ENCODE measurements at regions not wholly inside any gene's neighbourhood (a gene's known extent, or its start where the extent isn't known, plus 50 kb on each side); places are given as distances from the start of the nearest gene placed in this dataset.
"Not testable (repeated sequence)": the region's sequence is repeated elsewhere in the genome, so short reads cannot be mapped to it uniquely, and the experiment has no call there.

DNA sequence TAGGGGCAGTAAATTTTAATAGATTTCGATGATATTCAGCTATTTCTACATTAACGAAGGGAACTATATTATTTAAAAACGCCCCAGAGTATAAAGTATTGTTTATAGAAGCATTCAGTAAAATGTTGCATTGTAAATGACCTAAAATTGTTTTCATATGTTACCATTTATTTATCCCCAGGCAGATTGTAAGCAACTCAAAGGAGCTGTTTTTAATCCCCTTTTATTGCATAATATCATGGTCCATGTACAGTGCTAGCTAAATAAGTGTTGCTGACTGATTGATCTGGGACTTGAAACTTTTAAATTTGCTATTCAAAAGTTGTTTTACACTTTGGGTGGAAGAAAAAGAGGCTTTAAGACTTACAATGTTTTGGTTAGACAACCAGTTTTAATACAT lies 199.0 kb upstream of the SLC38A2 start:
- DNase-seq (ENCODE audit: low spot score), result no peak

DNA sequence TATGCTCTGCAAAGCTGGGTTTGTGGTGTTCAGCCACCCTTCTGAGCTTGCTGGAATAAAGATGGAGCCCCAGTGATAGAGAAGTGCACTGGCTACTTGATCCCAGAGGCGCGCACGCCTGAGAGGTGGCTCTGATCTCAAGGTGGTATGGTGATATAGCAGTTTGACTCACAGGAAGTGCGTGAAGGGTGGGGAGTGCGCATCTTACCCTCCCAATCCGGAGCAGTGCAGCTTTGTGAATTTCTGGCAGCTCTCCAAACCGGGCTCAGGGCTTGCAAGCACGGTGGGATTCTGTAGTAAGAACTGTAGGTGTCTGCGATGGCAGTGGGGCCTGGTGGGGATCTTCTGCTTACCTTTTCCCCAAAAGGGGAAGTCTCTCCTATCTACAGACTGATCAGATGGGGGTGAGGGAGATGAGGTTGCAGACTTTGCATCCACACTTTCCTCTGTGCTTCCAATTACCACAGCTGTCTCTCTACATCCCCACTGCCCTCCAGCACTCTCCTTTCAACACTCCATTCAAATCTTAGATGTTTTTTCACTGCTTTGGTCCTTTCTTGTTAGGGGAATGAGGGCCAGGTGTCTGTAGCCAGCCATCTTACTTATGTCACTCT lies 197.4 kb upstream of the SLC38A2 start:
- no peak for DNase-seq (ENCODE audit: low spot score)

DNA sequence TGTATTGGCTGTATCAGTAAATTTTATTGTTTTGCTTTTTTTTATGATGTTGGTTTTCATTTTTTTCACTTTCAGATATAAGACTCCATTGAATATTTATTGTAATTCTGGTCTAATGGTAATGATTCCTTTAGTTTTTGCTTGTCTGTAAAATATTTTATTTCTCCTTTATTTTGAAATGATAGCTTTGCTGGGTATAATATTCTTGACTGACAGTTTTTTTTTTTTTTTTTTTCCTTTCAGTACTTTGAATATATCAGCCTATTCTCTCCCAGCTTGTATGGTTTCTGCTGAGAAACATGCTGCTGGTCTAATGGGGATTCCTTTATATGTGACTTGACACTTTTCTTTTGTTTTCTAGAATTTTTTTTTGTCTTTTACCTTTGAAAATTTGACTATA lies 195.1 kb upstream of the SLC38A2 start:
- no peak for DNase-seq (ENCODE audit: low spot score)

DNA sequence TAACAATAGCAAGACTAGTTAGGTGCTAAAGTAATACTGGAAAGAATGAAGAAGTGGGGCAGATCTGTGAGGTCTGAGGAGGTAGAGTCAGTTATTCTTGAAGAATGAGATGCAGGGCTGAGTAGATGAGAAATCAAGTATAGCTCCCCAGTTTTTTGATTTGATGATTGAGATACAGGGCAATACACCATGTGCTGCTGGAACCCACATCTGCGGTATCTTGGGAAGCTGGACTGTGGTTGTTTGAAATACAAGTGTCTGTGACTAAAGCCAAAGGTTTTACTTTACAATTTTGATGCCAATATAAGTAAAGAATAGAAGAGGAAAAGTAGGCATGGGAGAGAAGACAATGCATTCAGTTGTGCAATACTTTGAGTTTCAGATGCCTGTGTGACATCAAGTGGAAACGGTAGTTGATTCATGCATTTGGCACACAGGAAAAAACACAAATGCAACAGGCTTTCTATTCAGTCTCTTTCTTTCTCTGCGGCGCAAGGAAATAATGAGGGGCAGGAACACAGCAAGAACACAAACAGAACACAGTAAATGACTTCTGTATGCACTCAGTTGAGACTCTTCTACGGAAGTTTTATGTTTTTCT lies 190.2 kb upstream of the SLC38A2 start:
- no peak for DNase-seq (ENCODE audit: low spot score)

DNA sequence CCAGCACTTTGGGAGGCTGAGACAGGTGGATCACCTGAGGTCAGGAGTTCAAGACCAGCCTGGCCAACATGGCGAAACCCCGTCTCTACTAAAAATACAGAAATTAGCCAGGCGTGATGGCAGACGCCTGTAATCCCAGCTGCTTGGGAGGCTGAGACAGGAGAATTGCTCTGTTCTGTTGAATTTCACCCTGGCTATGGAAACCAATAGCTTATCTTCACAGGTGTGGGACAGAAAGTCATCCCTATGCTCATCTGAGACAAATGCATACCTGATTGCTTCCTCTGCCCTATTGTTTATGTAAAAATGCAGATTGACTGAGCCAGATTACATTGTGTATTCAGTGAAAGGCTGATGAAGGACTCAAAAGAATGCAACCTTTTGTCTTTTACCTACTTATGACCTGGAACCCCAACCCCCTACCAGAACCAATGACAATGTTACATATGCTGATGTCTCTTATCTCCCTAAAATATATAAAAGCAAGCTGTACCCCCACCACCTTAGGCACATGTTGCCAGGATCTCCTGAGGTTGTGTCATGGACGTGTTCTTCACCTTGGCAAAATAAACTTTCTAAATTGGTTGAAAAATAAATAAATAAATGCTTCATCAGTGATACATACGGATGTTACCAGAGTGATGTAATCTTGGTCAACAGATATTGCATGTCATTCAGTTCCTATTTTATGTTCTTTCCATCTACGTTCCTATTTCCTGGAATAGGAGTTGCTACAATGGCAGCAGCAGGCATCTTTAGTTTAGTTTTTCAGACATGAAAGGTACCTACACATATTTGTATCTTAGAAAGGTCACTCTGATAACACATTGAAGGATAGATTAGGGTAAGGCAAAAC lies 189.4 kb upstream of the SLC38A2 start:
- DNase-seq (ENCODE audit: low spot score), result not testable (repeated sequence)

DNA sequence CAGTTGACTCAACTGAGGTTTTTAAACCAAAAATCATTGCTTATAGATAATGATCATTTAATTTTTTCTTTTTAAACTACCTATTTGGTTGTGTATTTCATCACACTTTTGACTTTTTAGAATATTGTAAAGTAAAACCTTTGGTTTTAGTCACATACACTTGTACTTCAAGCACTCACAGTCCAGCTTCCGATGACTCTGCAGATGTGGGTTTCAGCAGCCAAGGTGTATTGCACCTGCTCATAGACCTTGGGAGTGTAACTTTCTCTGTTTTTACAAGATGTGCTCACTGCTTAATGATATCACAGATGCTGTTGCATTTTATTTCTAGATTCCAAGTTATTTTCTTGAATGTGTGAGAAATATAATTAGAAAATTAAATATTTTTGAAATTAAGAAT lies 188.3 kb upstream of the SLC38A2 start:
- no peak for DNase-seq (ENCODE audit: low spot score)

DNA sequence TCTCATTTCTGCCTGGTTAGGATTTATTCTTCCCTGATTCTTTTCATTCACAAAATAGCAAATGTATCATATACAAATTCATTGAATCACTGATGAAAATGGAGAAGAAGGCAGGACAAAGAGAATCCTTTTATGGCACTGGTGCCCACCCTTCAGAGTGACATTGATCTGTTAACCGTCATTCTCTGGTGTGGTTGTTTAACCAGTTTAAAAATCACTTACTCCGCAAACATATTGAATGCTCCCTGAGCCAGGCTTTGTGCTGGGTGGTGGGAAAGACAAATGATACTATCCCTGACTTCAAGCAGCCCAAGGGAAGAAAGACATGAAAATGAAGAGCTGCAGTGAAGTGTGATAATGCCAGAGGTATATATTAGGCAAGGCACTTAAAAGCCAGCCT lies 187.5 kb upstream of the SLC38A2 start:
- DNase-seq (ENCODE audit: low spot score), result no peak

DNA sequence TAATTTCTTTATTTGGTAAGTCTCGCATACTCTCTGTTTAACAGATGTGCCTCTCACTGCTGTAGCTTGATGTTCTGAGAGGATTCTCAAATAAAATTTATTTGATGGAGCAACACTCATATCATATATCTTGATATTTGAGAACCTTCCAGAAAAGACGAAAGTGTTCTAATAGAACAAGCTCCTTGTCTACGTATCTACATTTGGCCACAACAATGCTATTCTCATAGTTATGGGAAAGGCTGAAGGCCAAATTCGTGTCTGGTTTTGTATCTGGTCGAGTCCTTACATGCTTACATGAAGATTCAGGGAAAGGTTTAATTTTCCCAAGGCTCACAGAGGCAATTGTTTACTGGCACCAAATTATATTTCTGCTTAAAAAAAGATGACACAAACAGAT lies 186.7 kb upstream of the SLC38A2 start:
- no peak for DNase-seq (ENCODE audit: low spot score)

DNA sequence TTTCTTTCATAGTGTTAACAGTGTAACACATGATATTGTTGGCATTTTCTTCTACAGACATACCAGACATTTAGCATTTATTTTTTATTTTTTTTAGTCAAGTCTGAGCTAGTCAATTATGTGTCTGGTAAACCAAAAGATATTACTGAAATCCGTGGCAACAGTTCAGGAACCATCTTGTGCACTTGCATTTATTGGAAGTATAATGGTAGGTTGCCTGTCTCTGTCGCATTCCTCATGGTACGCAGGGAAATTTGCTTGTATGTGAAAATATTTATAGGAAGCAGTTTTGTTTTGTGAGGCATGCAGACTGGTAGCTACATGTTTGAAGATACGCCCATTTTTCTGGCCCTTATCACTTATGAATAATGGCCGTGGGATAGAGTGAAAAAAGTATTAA lies 186.1 kb upstream of the SLC38A2 start:
- DNase-seq (ENCODE audit: low spot score), result no peak

DNA sequence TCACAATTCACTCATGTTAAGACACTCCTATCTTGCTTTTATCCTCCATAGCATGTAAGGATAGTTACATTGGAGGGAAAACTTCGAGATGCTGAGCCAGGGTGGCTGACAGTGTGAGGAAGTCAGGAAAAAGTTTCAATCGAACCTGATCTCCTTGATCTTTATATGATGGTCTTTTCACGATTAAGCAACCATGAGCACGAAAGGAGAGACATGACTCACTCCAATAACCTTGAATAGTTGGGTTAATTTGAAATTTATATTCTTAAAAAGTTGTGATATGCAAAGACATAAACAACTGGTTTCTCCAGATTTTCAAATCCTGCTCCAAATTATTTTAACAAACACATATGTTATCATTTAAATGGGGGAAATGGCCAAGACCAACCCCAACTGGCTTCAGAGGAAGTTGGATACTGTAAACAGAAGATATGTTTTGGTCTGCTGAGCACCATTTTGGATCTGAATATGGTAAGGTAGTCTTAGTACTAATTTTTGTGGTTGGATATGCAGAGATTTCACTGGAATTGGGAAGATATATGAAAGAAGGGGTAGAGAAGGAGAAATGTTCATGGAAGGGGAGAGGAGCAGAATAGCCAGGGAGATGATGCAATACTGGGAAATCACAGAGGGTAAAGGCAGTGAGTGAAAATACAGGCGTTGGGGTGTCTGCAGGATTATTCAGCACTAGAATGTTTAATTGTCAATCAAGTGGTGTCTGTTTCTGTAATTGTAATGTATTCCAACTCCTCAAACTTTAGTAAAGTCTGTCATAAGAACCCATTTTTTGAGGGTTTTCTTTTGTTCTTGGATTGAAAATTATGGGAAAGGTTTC lies 185.2 kb upstream of the SLC38A2 start:
- no peak for DNase-seq (ENCODE audit: low spot score)

DNA sequence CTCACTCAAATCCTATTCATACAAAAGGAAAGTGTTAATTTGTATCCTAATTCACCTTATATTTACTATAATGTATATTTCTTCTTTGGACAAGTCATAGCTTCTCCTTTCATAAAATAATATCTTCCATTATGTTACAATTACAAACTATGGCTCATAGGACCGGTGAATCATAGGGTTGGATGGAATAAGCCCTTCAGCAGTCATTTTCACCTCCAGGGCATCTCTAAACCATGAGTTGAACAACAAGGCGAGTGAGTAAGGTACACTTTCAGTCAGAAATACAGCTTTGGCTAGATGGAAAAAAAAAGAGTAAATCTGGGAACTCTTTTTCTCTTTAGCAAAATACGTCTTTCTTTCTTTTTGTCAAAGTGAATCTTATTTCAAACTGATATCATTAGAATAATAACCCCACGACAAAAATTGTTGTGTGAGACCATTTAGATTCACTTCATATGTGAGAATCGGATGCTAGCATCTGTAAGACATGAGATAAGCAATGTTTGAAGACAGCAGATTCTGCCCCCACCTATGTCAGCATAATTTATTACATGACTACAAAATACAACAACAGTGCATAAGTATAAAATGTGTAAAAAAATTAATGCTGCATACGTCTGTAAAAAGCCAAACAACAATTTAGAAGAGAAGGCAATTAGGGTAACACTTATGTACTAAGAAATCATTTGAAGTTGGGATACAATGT lies 184.4 kb upstream of the SLC38A2 start:
- no peak for DNase-seq (ENCODE audit: low spot score)

DNA sequence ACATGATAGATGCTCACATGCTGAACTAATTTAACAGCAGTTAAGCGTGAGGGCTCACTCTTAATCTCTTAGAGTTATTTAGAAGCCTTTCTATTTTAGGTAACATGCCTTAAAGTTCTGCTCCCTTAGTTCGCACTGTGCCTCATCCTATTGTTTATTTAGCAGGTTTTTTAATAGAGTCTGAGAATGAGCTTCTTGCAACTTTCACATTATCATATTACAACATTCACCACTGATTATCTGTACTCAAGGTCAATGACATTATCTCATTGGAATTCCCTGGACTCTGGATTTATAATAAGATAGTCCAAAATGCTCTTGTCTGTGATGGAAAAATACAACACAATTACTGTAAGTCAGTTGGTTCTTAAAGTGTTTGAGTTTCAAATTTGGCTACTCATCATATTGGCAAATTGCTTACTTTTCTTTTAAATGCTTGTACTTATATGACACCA lies 183.6 kb upstream of the SLC38A2 start:
- DNase-seq (ENCODE audit: low spot score), result no peak

DNA sequence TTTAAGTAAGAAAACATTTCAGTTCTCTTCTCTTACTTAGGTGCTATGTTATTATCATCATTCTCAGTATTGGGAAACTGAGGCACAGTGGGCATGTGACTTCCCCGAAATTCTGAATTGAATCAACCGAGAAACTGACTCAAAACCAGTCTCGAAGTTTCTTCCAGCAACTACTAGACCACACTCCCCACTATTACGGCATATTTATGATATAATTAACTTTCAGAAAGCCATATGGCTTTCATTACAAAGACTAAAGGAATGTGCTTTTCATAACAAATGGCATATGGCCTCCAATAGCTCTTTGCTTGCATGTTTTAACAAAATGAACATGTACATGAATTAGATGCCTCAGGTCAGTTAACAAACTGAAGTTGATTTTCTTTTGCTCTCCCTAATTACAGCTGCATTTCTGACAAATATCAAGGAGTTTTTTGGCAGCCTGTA lies 182.9 kb upstream of the SLC38A2 start:
- DNase-seq (ENCODE audit: low spot score), result no peak

DNA sequence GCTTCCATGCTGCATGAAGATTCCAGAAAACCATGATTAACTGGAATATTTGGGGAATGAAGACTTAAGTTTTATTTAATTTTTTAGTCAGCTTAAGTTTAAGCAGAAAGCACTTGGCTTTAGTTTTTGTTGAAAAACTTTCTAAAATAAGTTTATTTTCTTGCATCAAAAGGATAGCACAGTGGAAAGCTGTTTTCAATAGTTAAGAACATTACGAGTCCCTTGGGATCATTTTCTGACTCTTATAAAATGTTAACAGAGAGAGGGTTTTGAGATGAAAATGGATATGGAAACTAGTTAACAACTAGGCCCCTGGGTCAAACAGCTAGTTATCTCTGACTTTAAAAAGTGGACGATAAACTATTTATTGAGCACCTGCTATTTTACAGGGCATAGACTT lies 181.9 kb upstream of the SLC38A2 start:
- DNase-seq (ENCODE audit: low spot score), result no peak

DNA sequence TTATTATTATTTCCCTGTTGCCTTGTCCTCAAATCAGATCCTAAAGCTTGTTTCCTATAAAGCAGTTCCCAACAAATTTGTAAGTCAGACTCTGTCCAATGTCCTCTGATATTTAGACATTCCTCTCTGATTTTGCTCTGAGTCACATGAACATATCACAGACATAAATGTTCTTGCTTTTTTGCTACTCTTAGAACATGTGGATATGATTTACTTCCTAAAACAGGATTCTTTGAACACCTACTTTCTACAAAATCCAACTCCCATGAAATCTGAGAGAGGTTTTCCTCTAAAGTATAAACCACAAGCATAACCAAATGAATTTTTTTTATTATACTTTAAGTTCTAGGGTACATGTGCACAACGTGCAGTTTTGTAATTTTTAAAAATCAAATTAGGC lies 181.3 kb upstream of the SLC38A2 start:
- no peak for DNase-seq (ENCODE audit: low spot score)

DNA sequence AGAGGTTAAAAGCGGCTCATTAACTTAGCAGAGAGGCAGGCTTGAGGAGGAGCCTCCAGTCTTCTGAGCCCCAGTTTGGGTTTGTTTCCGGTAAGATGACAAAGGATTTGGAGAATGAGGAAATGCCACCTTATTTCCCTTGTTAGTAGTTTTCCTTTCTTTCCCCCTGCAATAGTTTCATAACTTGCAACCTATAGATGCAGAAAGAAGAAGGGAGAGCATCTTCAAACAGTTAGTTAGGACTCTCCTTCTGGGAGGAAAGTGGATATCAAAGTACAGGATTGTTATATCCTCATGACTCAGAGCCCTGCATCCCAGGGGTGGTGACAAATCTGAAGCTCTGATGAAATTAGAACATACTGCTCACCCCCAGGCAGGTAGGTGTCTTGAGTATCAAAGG lies 180.7 kb upstream of the SLC38A2 start:
- no peak for DNase-seq (ENCODE audit: low spot score)

DNA sequence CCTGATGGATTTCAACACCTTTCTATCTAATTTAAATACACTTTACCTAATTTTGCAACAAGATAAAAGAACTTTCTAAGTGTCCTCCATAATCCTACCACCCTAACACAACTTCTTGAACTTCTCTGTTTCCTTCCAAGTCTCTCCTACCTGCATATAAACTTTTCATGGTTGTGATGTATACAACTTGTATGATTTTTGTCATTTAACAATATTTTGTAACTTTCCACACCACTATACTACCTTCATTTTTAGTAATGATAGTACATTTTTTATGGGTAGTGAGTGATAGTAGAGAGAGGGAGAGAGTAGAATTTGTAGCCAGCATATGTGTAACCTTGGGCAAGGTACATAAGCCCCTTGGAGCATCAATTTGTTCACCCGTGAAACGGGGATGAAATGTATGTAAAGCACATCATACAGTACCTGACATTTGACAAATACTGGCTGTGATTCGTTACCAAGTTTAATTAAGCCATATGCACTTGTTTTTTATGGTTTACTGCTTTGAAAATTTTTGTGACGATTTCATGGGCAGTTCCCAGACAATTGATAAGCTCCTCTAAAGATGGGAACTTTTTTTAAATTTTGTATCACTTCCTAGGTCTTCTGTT lies 177.8 kb upstream of the SLC38A2 start:
- no peak for DNase-seq (ENCODE audit: low spot score)

DNA sequence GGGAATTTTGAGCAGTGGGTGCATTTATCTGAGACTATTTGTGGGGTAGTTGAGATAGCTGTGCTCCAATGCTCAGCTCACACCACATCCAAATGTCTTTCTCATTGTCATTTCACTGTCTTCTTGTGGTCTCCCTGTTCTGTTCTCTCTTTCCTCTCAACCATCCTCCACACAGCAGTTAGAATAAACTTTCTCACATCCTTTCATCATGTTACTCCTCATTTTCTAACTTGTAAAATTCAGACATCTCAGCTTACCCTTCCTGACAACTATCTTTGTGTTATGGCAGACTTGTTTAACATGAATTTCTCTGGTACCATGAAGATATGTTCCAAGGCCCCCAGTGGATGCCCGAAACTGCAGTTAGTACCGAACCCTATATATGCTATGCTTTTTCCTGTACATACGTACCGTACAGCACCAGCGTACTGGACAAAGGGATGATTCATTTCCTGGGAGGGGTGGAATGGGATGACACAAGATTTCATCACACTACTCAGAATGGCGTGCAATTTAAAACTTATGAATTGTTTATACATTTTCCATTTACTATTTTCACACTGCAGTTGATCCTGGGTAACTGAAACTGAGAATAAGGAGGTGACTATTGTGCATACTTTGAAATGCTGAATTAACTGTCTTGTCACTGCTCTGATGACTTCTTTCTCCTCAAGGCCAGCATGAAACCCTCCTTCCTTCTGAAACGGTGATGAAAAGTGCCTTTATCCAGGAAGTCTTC lies 177.1 kb upstream of the SLC38A2 start:
- DNase-seq (ENCODE audit: low spot score), result no peak

DNA sequence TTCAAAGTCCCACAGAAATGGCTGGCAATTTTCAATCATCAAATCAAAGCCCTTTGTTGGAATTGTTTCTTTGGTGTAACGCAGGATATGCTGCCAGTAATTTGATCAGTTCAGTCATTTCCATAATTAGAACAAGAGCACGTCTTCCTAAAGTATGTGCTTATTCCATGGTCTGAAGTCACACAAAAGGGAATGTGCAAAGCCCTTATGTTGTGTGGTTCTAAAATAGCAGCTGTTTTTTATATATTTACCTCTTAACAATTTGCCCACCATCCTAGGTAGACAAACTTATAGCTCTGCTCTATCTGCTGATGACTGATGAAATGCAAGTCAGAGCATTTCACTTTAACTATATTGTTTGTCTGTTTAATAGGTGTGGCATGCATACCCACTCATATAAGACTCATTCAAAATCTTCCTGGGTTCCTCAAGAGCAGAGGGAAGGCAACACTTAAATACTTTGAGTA lies 176.1 kb upstream of the SLC38A2 start:
- DNase-seq (ENCODE audit: low spot score), result no peak

Measured in CD4-positive, alpha-beta T cell treated with Interleukin-2 at 100 ng/mL for 4 hours (primary cell).